ENCODE measurements at regions not wholly inside any gene's neighbourhood (a gene's known extent, or its start where the extent isn't known, plus 50 kb on each side); places are given as distances from the start of the nearest gene placed in this dataset.

- TF ChIP-seq, protein P1, sequence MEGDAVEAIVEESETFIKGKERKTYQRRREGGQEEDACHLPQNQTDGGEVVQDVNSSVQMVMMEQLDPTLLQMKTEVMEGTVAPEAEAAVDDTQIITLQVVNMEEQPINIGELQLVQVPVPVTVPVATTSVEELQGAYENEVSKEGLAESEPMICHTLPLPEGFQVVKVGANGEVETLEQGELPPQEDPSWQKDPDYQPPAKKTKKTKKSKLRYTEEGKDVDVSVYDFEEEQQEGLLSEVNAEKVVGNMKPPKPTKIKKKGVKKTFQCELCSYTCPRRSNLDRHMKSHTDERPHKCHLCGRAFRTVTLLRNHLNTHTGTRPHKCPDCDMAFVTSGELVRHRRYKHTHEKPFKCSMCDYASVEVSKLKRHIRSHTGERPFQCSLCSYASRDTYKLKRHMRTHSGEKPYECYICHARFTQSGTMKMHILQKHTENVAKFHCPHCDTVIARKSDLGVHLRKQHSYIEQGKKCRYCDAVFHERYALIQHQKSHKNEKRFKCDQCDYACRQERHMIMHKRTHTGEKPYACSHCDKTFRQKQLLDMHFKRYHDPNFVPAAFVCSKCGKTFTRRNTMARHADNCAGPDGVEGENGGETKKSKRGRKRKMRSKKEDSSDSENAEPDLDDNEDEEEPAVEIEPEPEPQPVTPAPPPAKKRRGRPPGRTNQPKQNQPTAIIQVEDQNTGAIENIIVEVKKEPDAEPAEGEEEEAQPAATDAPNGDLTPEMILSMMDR (IDR thresholded peaks at IDR 0.05; ENCODE audit: low read depth, low read length) = no peak
- no peak for DNase-seq (ENCODE audit: extremely low read depth, low read depth)
Measured at GRCh38 chr11:82089426-82089825, 644.2 kb downstream of the FAM181B start.

- TF ChIP-seq, protein P1 (IDR thresholded peaks at IDR 0.05; ENCODE audit: low read depth, low read length) = no peak
- no peak for DNase-seq (ENCODE audit: extremely low read depth, low read depth)
Measured at GRCh38 chr11:82085493-82085892, 648.2 kb downstream of the FAM181B start.

DNA sequence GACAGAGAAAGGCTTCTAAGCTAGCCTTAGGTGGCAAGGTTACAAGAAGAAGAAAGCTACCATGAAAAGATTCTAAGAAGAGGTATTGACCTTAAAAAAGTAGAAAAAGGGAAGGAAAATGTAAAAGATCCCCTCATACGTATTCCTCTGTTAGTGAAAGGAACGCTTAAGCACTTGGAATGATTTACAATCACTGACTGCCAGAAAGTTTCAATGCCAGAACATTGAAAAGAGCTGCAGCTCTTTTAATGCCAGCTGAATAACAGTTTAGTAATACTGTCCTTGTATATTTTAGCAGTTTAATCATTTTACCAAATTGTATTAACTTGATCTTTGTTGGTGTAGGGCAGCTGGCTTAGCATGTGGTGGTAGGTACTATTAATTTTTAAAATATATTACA, 650.7 kb downstream of the FAM181B start:
- no peak for DNase-seq (ENCODE audit: extremely low read depth, low read depth)
- TF ChIP-seq, protein P1 (IDR thresholded peaks at IDR 0.05; ENCODE audit: low read depth, low read length) = no peak

- no peak for DNase-seq (ENCODE audit: extremely low read depth, low read depth)
- TF ChIP-seq, protein P1 (IDR thresholded peaks at IDR 0.05; ENCODE audit: low read depth, low read length) = no peak
Measured at GRCh38 chr11:82080160-82080559, 653.5 kb downstream of the FAM181B start.

DNA sequence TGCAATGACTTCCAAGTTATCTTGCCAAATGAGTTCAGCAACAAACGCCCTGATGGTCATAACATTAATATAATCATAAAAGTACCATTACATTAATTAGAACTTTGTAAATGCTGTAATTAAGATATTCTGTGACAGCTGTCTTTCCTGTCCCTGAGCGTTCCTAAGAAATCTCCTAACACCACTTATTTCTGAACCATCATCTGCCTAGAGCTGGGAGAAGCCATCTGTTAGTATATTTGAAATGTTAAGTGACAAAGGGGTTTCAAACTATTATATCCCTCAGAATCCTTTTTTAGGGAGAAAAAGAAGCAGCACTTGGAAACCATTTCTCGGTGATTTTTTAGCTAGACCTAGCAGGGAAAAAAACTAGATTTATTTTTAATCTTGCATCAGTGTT, 657.5 kb downstream of the FAM181B start:
- TF ChIP-seq, protein P1 (IDR thresholded peaks at IDR 0.05; ENCODE audit: low read depth, low read length) = no peak
- no peak for DNase-seq (ENCODE audit: extremely low read depth, low read depth)

DNA sequence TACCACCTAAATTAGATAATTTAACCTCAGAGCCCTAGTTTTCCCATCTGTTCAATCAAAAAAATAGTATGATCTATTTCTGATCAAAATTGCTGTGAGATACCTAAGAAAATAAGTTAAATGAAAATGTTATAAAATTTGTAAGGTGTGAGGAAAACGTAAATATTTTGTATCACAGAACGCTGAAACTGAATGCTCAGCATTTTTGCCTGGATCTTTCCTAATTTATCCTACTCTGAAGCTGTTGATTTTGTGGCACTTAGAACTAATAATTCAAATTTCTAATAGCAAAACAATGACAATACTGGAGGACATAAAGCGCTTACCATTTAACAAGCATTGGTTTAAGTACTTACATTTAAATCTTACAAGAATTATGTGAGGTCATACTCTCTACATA, 674.2 kb downstream of the FAM181B start:
- TF ChIP-seq, protein P1 (IDR thresholded peaks at IDR 0.05; ENCODE audit: low read depth, low read length) = no peak
- no peak for DNase-seq (ENCODE audit: extremely low read depth, low read depth)

DNA sequence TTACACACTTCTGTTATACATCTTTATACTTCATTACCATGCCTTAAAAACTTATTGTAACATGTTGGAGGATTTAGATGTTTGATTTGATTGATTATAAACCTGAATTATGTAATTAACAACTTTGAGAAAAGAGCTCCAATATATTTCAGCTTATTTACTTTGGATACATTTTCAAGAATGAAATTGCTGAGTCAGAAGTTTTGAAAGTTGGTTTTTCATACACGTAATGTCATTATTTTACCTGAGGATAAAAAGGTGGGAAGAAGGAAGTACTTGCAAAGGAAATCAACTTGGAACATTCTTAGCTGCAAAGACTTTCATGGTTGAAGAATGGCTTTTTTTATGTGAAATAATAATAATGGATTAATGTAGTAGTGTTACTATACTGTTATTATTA, 677.2 kb downstream of the FAM181B start:
- no peak for DNase-seq (ENCODE audit: extremely low read depth, low read depth)
- TF ChIP-seq, protein P1 (IDR thresholded peaks at IDR 0.05; ENCODE audit: low read depth, low read length) = no peak

Data from AG09319 (cell line).